RKO (cell line): ENCODE measurements at regions not wholly inside any gene's neighbourhood (a gene's known extent, or its start where the extent isn't known, plus 50 kb on each side); places are given as distances from the start of the nearest gene placed in this dataset.
"Not testable (repeated sequence)": the region's sequence is repeated elsewhere in the genome, so short reads cannot be mapped to it uniquely, and the experiment has no call there.

Source experiments
- DNase-seq: peaks from one replicate; pipeline ENCODE4 v3.0.0-alpha.2; 2016; ENCODE audit warnings: low spot score

GRCh38 chr13:86253497-86253896, 454.3 kb upstream of the SLITRK6 start:
- DNase-seq: not testable (repeated sequence)

- not testable (repeated sequence) for DNase-seq
Observed at GRCh38 chr13:86255820-86256219, 456.6 kb upstream of the SLITRK6 start.

- DNase-seq: no peak
Observed at GRCh38 chr13:86269511-86269910, 470.3 kb upstream of the SLITRK6 start.

- no peak for DNase-seq
Observed at GRCh38 chr13:86282442-86282841, 483.2 kb upstream of the SLITRK6 start.

- no peak for DNase-seq
Observed at GRCh38 chr13:86283031-86283430, 483.8 kb upstream of the SLITRK6 start.

- DNase-seq: no peak
Observed at GRCh38 chr13:86298725-86299124, 499.5 kb upstream of the SLITRK6 start.

GRCh38 chr13:86299128-86299527, 499.9 kb upstream of the SLITRK6 start:
- DNase-seq: no peak

- DNase-seq: no peak
Observed at GRCh38 chr13:86309881-86310280, 510.7 kb upstream of the SLITRK6 start.

GRCh38 chr13:86313421-86313820, 514.2 kb upstream of the SLITRK6 start:
- DNase-seq: no peak

- no peak for DNase-seq
Observed at GRCh38 chr13:86318450-86318849, 519.2 kb upstream of the SLITRK6 start.

GRCh38 chr13:86324191-86324590, 525.0 kb upstream of the SLITRK6 start:
- no peak for DNase-seq

GRCh38 chr13:86355301-86355700, 556.1 kb upstream of the SLITRK6 start:
- DNase-seq: no peak

- no peak for DNase-seq
Observed at GRCh38 chr13:86357106-86357505, 557.9 kb upstream of the SLITRK6 start.

- not testable (repeated sequence) for DNase-seq
Observed at GRCh38 chr13:86363749-86364148, 564.5 kb upstream of the SLITRK6 start.

GRCh38 chr13:86368924-86369323, 569.7 kb upstream of the SLITRK6 start:
- no peak for DNase-seq

- no peak for DNase-seq
Observed at GRCh38 chr13:86377451-86377850, 578.2 kb upstream of the SLITRK6 start.

- DNase-seq: no peak
Observed at GRCh38 chr13:86378628-86379027, 579.4 kb upstream of the SLITRK6 start.

GRCh38 chr13:86383151-86383550, 583.9 kb upstream of the SLITRK6 start:
- DNase-seq: no peak

GRCh38 chr13:86383561-86383960, 584.3 kb upstream of the SLITRK6 start:
- no peak for DNase-seq

GRCh38 chr13:86397635-86398034, 598.4 kb upstream of the SLITRK6 start:
- no peak for DNase-seq

- DNase-seq: no peak
Observed at GRCh38 chr13:86399572-86399971, 600.4 kb upstream of the SLITRK6 start.

- DNase-seq: no peak
Observed at GRCh38 chr13:86402500-86402899, 603.3 kb upstream of the SLITRK6 start.

- no peak for DNase-seq
Observed at GRCh38 chr13:86403181-86403580, 604.0 kb upstream of the SLITRK6 start.

GRCh38 chr13:86409466-86410241, 610.4 kb upstream of the SLITRK6 start:
- DNase-seq: no peak
